CD4-positive, alpha-beta T cell treated with Interferon gamma for 1 hour (primary cell): ENCODE measurements at regions not wholly inside any gene's neighbourhood (a gene's known extent, or its start where the extent isn't known, plus 50 kb on each side); places are given as distances from the start of the nearest gene placed in this dataset.

Experiments used
- DNase-seq: peaks from one replicate; pipeline ENCODE4 v3.0.0-alpha.2; 2020

DNA sequence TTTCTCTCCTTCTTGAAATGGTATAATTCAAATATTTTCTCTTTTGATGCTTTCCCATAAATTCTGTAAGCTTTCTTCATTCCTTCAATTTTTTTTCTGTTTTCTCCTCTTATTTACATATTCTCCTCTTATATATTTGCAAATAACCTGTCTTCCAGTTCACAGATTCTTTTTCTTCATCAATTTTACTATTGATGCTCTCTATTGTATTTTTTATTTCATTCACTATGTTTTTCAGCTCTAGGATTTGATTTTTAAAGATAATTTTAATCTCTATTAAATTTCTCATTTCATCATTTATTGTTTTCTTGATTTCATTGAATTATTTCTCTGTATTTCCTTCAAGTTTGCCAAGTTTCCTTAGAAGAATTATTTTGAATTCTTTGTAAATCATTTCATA lies 54.0 kb upstream of the PRPS1L1 start:
- no peak for DNase-seq

- no peak for DNase-seq
Observed at GRCh38 chr7:18082169-18082568, 54.5 kb upstream of the PRPS1L1 start.

DNA sequence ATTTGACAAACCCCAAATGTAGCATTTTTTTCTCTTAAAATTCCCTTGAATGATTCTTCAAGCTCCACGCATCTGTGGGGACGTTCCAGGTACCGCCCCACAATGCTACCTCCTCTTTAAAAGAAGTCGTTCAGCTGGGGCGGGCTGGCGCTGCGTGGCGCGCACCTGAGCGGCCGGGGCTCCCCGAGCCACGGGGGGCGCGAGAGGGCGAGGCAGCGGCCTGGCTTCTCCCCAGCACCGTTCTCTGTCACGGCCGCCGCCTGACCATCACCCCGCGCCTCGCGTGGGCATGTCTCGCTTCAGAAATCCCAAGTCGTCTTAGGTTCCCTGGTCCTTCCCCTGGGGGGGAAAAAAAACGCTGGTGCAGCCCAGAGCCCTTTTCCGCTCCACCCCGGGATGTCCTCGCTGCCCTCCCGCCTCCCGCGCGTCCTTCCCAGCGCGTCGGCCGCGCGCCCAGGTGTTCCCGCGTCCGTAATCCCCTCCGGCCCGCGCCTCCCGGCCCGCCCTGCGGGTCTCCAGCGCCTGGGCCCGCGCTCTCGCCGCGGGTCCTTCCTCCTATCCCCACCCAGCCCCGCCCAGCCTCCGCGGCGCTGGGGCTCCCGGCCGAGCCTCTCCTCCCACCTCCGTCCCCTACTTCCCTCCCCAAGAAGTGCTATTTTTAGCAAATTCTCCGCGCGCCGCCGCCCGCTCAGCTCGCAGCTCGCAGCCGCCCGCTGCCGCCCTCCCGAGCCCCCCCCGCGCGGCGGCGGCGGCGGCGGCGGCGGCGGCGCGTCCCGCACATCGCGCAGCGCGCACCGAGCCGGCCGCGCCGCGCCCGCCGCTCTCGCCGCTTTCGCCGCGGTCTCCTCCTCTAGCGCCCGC lies 58.7 kb upstream of the PRPS1L1 start:
- no peak for DNase-seq

DNA sequence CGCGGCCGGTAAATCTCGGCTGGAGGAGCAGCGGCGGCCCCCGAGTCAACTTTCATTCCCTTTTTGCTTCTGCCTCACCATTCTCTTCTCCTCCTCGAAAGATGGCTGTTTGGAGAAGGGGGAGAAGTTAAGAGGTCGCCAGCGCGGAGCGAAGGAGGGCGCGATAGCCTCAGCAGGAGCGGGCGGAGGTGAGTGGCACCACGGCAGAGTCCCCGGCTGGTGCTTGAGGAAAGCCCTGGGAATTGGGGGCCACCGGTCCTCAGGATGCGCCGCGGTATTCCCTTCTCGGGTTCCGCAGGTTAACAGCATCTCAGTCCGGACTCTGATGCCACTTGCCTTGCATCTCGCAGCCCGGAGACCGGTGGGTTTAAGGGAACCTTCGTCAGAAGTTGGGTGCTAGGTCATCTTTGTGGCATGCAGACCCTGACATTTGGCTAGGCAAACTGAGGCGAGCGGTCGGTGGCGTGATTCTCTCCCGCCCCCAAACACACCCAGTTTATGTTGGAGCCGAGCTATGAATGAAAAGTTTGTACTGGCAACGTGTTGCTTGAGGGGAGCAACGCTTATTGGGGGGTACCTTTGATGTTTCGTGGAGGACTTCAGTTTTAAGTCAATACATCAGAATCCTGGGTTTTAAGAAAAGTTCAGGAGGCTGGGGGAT lies 59.5 kb upstream of the PRPS1L1 start:
- no peak for DNase-seq

GRCh38 chr7:18087687-18088078 lies 60.0 kb upstream of the PRPS1L1 start:
- no peak for DNase-seq

GRCh38 chr7:18096087-18096486 lies 68.4 kb upstream of the PRPS1L1 start:
- no peak for DNase-seq

DNA sequence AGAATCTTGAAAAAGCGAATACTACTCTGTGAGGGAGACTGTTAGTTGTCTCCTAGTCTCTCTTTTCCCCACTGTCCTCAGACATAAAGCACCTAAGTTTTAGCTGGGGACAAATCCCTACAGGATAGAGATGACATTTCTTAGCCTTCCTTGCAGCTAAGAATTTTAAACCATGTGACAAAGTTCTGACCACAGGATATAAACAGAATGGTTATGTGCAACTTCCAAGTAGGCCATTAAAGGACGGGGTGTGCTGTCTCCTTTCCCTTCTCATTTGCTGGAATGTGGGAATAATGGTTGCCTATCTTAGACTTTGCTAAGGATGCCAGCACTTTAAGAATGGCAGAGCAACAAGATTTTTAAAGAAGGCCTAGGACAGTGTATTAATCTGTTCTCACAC lies 74.9 kb upstream of the PRPS1L1 start:
- DNase-seq = no peak

DNA sequence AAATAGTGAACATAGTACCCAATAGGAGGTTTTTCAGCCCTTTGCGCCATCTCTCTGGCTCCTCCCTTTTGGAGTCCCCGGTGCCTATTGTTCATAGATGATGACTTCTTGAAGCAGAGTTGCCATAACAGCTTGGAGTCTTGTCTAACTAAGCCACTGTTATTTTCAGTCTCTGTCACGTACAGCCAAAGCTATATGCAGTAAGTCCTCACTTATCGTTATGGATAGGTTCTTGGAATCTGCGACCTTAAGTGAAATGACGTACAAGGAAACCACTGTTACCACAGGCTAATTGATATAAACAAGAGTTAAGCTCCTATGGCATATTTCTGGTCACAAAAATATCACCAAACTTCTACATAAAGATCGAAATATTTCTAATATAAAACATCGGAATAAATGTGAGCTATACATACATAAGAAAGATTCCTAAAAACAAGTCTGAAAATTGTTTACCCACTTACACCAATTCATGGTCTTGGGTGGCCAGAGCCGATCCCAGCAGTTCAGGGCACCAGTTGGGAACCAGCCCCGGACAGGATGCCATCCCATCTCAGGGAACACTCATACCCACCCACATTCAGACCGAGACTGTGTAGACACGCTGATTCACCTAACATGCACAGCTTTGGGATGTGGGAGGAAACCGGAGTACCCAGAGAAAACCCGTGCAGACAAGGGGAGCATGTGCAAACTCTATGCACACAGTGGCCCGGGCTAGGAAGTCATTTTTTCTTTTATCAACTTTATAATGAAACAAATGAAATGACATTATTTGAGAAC lies 76.0 kb upstream of the PRPS1L1 start:
- DNase-seq = no peak

- no peak for DNase-seq
Observed at GRCh38 chr7:18109762-18110161, 82.1 kb upstream of the PRPS1L1 start.

GRCh38 chr7:18116661-18117060 lies 89.0 kb upstream of the PRPS1L1 start:
- no peak for DNase-seq

DNA sequence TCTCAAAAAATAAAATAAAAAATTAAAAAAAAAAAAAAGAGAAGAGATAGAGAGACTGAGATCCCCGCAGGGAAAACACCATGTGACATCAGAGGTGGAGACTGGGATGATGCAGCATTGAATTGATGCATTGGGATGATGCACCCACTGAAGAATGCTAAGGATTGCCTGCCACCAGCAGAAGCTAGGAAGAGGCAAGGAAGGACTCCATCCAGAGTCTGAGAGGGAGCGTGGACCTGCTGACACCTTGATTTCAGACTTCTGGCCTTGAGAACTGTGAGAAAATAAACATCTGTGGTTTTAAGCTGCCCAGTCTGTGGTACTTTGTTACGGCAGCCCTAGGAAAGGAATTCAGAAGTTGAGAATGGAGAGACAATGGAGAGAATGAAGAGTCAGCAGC lies 89.8 kb upstream of the PRPS1L1 start:
- no peak for DNase-seq

- DNase-seq = no peak
Observed at GRCh38 chr7:18119985-18120384, 92.3 kb upstream of the PRPS1L1 start.

- DNase-seq = no peak
Observed at GRCh38 chr7:18123508-18124239, 96.0 kb upstream of the PRPS1L1 start.

DNA sequence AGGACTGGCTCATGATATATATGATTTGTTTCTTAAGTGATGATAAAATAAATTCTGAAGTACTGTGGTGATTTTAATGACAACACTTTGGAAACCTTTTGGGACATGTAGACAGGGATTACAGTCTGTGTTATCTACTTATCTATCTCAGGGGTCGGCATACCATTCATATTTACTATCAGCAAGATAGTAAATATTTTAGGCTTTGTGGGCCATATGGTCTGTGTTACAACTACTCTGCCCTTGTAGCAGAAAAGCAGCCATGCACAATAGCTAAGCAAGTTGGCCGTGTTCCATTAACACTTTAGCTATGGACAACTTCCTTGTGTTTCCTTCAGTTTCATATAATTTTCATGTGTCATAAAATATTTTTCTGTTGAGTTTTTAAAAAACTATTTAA lies 97.8 kb upstream of the PRPS1L1 start:
- DNase-seq = no peak

DNA sequence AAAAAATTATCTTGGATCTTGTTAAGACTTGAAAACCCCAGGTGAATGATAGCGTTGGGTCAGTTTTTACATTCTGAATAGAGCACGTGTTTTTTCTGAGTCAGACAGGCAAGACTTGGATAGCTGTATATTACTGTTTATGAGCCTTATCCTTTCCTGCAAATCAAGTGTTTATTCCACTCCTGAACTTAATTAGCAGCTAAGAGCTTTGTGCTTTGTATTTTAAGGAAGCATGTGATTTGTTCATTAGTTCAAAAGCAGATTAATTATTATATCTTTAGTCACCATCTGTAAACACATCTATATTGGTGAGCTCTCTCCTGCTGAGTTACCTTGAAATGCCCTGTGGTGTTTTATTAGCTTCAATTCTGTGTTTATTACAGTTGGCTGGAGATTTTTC lies 98.6 kb upstream of the PRPS1L1 start:
- no peak for DNase-seq

DNA sequence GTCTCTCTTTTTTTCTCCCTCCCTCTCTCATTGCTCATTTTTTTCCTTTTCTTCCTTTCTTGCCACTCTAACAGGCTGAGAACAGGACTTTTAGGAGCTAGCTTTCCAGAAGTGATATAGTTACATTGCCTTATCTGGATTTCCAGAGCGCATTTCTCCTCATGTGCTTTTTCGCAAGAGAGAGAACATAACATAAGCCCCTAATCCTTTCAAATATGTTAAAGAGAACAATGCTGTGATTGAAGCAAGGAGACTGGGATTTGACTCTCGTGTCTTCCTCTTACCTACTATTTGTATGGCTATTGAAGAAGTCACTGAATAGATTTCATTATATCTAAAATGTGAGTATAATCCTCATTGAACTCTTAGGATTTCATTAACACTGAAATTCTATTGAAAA lies 101.2 kb upstream of the PRPS1L1 start:
- no peak for DNase-seq

DNA sequence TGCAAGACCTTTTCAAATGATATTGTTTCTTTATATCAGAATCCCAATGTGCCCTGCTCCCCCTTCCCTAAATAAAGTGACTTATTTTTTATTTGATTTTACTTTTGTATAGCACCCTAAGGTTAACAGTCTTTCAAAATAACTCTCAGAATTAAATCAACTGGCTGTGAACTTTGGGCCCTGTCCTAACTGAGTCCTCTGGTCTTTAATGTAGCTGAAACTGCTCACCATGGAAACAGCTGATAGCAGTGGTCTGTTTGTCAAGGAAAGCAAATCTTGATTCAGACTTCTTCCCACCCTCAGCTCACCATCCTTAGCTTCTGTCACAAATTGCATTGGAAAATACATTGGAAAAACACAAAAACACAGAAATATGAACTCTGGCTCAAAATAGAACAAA lies 105.2 kb upstream of the PRPS1L1 start:
- no peak for DNase-seq

DNA sequence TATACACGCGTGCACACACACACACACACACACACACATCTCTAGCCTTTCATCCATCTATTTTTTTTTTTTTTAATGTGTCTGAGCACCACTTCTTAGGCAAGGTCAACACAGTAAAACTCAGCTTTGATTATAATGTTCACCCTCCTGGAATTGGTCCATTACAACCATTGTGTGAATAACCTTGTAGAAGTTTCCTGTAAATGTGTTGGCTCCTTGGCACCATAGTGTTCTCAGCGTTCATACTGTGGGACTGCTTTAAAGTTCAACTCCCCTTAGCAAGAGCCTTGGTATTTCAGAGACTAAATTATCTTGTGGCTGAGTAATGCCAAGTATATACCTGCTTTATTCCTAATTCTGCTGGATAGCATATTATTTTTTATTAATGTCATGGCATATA lies 106.3 kb upstream of the PRPS1L1 start:
- DNase-seq = no peak

GRCh38 chr7:18140943-18141342 lies 113.3 kb upstream of the PRPS1L1 start:
- DNase-seq = no peak

GRCh38 chr7:18144166-18144565 lies 116.5 kb upstream of the PRPS1L1 start:
- peak; percentile 4 for DNase-seq

GRCh38 chr7:18145160-18145559 lies 117.5 kb upstream of the PRPS1L1 start:
- no peak for DNase-seq

DNA sequence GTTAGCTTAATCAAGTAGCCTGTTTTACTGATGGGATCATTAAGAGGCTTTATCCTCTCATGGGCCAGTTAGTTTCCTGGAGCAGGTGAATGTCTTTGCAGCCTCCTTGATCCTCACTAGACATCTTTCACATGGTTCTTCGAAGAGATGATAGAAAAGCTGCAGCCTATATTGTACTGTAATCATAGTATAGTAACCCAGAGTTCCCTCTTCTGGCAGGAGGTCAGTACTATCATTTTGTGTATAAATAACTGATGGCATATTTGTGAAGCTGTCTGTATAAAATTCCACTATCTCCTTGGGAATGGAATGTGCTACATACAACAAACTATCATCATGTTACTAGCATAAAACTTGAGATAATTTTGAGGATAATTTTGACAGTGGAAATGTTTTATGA lies 123.8 kb upstream of the PRPS1L1 start:
- no peak for DNase-seq

GRCh38 chr7:18153183-18153748 lies 125.6 kb upstream of the PRPS1L1 start:
- no peak for DNase-seq
